ENCODE measurements at regions not wholly inside any gene's neighbourhood (a gene's known extent, or its start where the extent isn't known, plus 50 kb on each side); places are given as distances from the start of the nearest gene placed in this dataset.
A peak's percentile ranks its signal among the peaks of the same experiment; 100 is the strongest.

DNA sequence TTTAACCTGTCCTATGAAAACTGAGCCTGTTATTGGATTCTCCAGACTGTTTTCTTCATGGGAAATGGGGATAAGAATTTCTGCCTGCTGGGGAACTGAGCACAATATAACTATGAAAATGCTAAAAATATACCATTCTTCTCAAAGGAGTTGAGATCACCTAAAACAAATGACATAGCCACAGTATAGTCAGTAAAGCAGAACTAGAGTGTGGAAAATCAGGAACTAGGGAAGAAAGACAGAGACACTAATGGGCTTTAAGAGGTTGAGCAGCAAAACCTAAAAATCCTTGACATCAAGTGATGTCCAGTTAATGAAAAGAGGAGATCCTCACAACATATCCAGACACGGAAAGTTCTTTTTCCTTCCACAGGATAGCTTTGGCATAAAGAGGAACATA, 215.7 kb upstream of the CST7 start:
- H3K27ac Mint-ChIP-seq: no peak overlapping the region
- no peaks in the 10 kb centered on the region for H3K36me3 Mint-ChIP-seq (ENCODE audit: low read depth)
- no peaks in the 10 kb centered on the region for H3K27me3 Mint-ChIP-seq (ENCODE audit: low read depth)
- H3K9me3 Mint-ChIP-seq: no peaks in the 10 kb centered on the region
- no peaks in the 10 kb centered on the region for H3K4me1 Mint-ChIP-seq (ENCODE audit: low read depth)
- no peak overlapping the region for H3K4me3 Mint-ChIP-seq
- DNase-seq (ENCODE audit: low spot score): no peak

DNA sequence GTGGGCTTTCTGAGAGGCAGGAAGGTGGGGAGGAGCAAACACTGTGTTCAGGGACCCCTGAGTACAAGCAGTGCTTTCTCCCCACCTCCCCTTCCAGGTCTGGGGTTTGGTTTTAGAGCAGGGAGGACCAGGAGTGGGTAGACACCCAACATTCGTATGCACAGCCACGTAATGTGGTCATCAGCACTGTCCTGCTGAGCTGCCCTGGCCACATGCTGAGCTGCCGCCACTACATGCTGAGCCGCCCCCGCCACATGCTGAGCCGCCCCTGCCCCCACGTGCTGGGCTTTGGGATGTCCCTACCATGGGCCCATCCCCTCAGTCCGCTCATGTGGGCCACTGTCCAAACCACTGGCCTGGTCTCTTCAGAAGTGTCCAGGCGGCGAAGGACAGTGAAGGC, 214.9 kb upstream of the CST7 start:
- Mint-ChIP-seq H3K36me3 (ENCODE audit: low read depth) (no peaks in the 10 kb centered on the region), H3K9me3 (no peaks in the 10 kb centered on the region), H3K4me3 (no peak overlapping the region), H3K27ac (no peak overlapping the region), H3K4me1 (ENCODE audit: low read depth) (peaks cover 2% of the 10 kb centered on the region), H3K27me3 (ENCODE audit: low read depth) (no peaks in the 10 kb centered on the region)
- DNase-seq (ENCODE audit: low spot score): peak; percentile 2

DNA sequence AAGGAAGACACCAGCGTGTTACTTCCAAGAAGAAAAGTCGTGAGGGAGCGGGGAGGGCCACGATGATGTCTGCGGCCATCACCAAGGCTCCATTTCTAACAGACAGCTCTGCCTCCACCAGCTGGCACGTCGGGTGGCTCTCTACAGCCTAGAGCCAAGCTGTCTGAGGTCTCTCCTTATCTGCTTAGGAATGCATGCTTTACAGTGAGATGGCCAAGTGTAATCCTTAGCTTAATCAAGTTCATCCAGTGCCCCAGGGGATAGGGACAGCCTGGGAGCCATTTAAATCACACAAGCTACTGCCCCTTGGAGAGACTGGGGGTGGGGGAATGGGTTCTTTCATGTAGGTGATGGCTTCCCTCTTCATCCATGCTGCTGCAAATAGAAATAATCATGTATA, 213.8 kb upstream of the CST7 start:
- Mint-ChIP-seq H3K9me3 (no peaks in the 10 kb centered on the region), H3K27me3 (ENCODE audit: low read depth) (no peaks in the 10 kb centered on the region), H3K27ac (no peak overlapping the region), H3K36me3 (ENCODE audit: low read depth) (no peaks in the 10 kb centered on the region), H3K4me3 (no peak overlapping the region), H3K4me1 (ENCODE audit: low read depth) (peaks cover 8% of the 10 kb centered on the region)
- DNase-seq (ENCODE audit: low spot score): no peak

DNA sequence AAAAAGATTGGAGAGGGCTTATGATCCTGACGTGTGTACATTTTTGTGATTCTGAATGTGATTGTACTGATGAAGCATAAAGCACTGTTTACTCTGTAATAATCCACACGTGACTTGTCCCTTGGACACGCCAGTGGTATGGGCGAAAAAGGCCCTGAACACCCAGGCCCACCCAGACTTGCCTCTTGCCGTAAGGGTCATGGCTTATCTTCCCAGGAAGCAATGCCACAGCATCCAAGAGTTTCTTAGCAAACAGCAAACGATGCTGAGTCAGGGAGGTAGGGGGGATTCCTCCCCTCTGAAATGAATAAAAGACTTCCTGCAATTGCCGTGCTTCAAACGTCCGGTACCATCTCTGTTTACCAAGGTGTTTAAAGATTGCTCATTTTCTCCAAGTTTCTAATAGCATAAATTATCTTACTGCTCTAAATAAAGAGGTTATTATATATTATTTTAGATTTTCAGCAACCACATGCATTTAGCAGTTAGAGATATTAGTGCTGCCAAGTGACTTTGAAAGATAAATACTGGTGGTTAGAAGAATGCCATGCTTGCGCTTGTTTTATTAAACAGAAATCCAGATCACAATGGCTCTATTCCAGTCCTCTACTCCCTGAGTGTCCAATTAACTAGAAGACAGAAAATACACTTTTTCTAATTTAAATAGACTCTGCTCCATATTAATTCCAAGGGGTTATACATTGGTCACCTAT, 212.8 kb upstream of the CST7 start:
- no peaks in the 10 kb centered on the region for H3K9me3 Mint-ChIP-seq
- H3K36me3 Mint-ChIP-seq (ENCODE audit: low read depth): no peaks in the 10 kb centered on the region
- peaks cover 11% of the 10 kb centered on the region for H3K4me1 Mint-ChIP-seq (ENCODE audit: low read depth)
- no peak for DNase-seq (ENCODE audit: low spot score)
- no peaks in the 10 kb centered on the region for H3K27me3 Mint-ChIP-seq (ENCODE audit: low read depth)
- no peak overlapping the region for H3K27ac Mint-ChIP-seq
- H3K4me3 Mint-ChIP-seq: no peak overlapping the region

DNA sequence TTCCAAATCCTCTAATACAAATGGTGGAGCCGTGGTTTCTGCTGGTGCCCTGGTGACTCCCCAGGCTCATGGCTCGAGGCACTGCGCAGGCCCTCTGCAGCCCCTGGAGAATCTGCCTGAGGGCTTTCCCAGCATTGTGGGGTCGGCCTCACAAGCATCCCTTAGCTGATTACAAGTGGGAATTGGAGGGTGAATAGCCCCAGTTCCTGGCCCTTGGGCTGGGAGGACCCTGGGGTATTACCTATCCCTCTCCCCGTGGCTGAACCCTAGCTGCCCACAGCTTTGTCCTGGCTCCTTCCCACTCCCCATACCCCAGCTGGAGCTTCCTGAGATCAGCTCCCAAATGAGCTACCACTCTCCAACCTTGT, 212.2 kb upstream of the CST7 start:
- H3K27ac Mint-ChIP-seq: no peak overlapping the region
- no peaks in the 10 kb centered on the region for H3K27me3 Mint-ChIP-seq (ENCODE audit: low read depth)
- H3K36me3 Mint-ChIP-seq (ENCODE audit: low read depth): no peaks in the 10 kb centered on the region
- no peaks in the 10 kb centered on the region for H3K9me3 Mint-ChIP-seq
- no peak overlapping the region for H3K4me3 Mint-ChIP-seq
- DNase-seq (ENCODE audit: low spot score): peak; percentile 2
- peaks cover 11% of the 10 kb centered on the region for H3K4me1 Mint-ChIP-seq (ENCODE audit: low read depth)

DNA sequence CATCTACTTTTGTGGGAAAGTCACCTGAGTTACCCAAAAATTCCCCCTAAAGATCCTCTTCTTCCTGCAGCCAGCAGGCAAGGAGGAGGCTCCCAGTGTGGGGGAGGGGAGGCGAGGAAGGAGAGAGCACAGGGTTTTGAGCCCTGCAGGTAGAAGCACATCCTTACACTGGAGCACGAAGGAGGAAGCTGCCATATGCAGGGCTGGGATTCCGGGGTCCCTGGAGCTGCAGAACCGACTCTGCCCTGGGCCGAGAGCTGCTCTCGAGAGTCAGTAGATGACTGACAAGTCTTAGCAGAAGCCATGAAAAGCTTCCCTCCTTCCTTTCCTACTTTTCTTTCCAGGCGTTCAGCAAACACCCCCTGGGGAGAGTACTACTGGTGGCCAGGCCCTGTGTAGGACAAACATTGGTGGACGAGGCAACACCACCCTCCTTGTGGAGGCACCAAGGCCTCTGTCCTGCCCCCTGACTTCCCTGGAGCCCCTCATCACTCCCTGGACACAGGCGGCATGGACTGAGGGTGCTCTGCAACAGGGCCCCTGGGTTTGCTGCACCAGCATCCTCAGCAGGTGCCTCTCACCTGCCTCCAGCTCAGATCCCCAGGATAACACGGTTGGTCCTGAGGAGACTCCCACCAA, 211.7 kb upstream of the CST7 start:
- Mint-ChIP-seq H3K27ac (no peak overlapping the region), H3K4me1 (ENCODE audit: low read depth) (peaks cover 11% of the 10 kb centered on the region), H3K27me3 (ENCODE audit: low read depth) (no peaks in the 10 kb centered on the region), H3K9me3 (no peaks in the 10 kb centered on the region), H3K4me3 (no peak overlapping the region), H3K36me3 (ENCODE audit: low read depth) (no peaks in the 10 kb centered on the region)
- no peak for DNase-seq (ENCODE audit: low spot score)

DNA sequence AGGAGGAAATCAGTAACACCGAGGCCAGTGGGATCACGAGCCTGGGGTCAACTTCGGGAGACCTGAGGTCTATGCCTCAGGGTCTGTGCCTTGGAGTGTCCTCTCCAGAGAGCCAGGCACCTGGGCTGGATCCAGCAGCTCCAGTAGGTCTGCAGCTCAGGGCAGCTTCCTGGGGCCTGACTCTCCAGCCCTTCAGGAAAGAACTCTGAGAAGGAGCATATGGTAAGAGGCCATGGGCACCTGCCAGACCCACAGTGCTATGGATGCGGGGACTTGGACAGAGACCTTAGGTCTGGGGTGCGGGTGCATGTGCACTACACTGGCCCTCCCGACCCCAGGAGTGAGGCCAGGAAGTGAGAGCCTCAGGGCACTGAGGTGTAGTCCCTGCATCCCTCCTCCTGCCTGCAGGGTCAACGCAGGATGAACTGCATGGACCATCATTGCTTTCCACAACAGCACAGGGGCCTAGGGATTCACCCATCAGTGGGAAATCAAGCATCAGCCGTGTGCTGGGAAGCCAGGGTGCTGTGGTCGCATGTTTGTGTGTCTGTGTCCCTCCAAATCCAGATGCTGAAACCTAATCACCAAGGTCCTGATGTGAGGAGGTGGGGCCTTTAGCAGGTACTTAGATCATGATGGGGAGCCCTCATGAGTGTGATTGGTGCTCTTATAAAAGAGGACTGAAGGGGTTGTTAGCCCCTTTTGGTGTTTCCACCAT, 210.9 kb upstream of the CST7 start:
- no peak overlapping the region for H3K27ac Mint-ChIP-seq

DNA sequence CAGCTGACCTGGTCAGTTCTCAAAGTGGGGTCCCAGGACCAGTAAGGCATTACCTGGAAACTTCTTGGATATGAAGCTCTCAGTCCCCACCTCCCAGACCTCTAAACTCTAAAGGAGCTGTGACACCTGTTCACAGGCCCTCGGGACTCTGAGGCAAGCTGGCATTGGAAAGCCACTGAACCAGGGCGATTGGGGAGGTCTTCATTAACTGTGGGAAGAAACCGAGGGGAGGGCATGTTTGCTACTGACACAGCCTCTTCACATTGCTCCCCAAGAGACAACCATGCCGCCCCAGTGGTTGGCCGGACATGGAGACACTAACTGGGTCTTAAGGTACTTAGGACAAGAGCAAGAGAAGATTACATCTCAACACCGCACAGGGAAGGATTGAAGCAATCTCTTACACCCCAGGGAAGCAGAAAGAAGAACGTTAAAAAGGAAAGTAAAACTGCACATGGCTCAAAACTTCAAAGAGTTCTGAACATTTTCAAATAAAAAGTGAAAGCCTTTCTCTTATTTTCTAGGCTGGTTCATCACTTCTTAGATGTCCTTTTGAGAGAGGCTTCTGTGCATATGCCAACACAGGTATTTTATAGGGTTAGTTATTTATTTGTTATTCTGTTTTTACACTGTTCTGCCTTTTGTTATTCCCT, 210.0 kb upstream of the CST7 start:
- Mint-ChIP-seq H3K9me3 (no peaks in the 10 kb centered on the region), H3K27me3 (ENCODE audit: low read depth) (no peaks in the 10 kb centered on the region), H3K27ac (peak overlapping the region; percentile 67), H3K4me1 (ENCODE audit: low read depth) (peaks cover 11% of the 10 kb centered on the region), H3K4me3 (peak overlapping the region; percentile 73), H3K36me3 (ENCODE audit: low read depth) (no peaks in the 10 kb centered on the region)
- DNase-seq (ENCODE audit: low spot score): no peak

More for the DNA sequence above, 210.9 kb upstream of the CST7 start:
- Mint-ChIP-seq H3K27me3 (ENCODE audit: low read depth) (no peaks in the 10 kb centered on the region), H3K4me1 (ENCODE audit: low read depth) (peaks cover 11% of the 10 kb centered on the region), H3K4me3 (no peak overlapping the region), H3K9me3 (no peaks in the 10 kb centered on the region), H3K36me3 (ENCODE audit: low read depth) (no peaks in the 10 kb centered on the region)
- DNase-seq (ENCODE audit: low spot score): no peak

DNA sequence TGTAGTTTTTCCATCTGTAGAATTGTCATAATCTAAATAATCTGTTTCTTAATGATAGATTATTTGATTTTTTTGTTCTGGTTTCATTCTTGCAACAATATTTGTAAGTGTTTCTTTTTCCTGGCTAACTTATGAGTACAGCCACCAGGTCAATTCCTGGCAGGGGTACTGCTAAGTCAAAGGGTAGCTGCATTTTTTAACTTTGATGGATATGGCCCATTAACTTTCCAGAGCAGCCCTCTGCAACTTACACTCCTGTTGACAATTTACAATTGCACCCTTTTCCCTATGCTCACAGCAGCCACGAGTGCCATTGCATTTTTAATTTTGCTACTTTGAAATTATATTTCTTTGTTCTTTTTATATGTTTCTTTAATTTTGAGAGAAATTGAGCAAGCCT, 209.3 kb upstream of the CST7 start:
- Mint-ChIP-seq H3K9me3 (no peaks in the 10 kb centered on the region), H3K27ac (no peak overlapping the region), H3K4me3 (peak overlapping the region; percentile 73), H3K4me1 (ENCODE audit: low read depth) (peaks cover 11% of the 10 kb centered on the region), H3K36me3 (ENCODE audit: low read depth) (no peaks in the 10 kb centered on the region), H3K27me3 (ENCODE audit: low read depth) (no peaks in the 10 kb centered on the region)
- DNase-seq (ENCODE audit: low spot score): no peak

DNA sequence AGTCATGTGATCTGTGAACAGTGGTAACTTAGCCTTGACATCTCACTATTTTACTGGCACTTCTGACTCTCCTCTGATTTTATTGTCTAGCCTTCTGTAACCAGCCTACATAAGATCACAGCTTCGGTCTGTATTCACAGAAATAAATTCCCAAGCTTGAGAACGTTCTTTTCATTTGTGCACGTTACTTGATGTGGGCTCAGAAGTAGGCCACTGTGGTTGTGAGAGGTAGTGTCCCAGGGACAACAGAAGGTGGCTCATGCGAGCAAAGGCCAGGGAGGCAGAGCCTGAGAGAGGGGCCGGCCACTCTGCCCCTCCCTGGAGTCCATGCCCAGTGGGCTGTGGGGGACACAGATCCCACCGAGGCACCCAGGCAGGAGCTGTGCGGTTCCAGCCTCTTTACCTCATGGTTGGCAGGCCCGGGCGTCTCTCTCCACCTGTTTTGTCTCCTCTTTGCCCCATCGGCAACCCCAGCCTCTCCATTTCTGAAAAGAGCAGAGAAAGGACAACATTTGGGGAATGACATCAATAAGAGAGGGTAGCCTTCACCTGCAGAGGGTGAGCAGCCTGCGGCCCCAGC, 207.5 kb upstream of the CST7 start:
- Mint-ChIP-seq H3K9me3 (no peaks in the 10 kb centered on the region), H3K27ac (no peak overlapping the region), H3K27me3 (ENCODE audit: low read depth) (no peaks in the 10 kb centered on the region), H3K4me1 (ENCODE audit: low read depth) (peaks cover 11% of the 10 kb centered on the region), H3K4me3 (no peak overlapping the region), H3K36me3 (ENCODE audit: low read depth) (no peaks in the 10 kb centered on the region)
- no peak for DNase-seq (ENCODE audit: low spot score)

DNA sequence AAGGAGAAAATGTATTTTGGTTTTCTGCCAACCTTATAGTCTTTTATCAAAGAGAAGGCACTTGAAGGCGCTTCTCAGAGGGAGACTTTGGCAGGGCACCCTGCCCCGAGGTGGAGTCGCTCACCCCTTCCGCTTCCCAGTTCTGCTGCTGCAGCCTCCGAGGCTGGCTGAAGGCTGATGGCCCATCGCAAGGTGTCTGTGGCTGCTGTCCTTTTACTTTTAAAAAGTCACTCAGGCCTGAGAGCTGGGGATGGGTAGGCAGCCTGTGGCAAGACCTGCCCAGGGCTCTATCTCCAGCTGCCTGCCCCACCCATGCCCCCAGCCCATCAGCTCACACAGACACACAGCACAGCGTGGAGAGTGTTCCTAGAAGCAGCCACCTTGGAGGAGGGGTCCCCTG, 206.6 kb upstream of the CST7 start:
- no peak for DNase-seq (ENCODE audit: low spot score)
- Mint-ChIP-seq H3K4me1 (ENCODE audit: low read depth) (peaks cover 12% of the 10 kb centered on the region), H3K27me3 (ENCODE audit: low read depth) (no peaks in the 10 kb centered on the region), H3K4me3 (no peak overlapping the region), H3K9me3 (no peaks in the 10 kb centered on the region), H3K27ac (no peak overlapping the region), H3K36me3 (ENCODE audit: low read depth) (no peaks in the 10 kb centered on the region)

DNA sequence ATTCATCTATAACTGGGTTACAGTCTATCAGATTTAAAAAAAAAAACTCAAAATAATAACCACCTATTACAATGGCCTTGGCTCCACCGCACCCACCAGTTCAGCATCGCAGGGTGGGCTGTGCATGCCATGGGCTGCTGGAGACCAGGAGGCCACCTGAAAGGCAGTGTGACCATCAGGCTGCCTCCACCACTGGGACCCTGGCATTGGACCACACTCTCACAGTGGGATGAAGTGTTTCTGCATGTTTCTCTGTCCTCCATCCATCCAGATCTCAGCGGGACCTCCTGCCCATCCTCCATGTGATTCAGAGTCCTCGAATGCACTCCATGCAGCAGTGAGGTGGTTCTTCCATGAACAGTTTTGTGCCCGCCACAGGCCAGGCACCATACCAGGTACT, 206.1 kb upstream of the CST7 start:
- no peaks in the 10 kb centered on the region for H3K27me3 Mint-ChIP-seq (ENCODE audit: low read depth)
- DNase-seq (ENCODE audit: low spot score): no peak
- no peak overlapping the region for H3K27ac Mint-ChIP-seq
- no peaks in the 10 kb centered on the region for H3K36me3 Mint-ChIP-seq (ENCODE audit: low read depth)
- H3K9me3 Mint-ChIP-seq: no peaks in the 10 kb centered on the region
- H3K4me3 Mint-ChIP-seq: no peak overlapping the region
- H3K4me1 Mint-ChIP-seq (ENCODE audit: low read depth): peaks cover 16% of the 10 kb centered on the region

DNA sequence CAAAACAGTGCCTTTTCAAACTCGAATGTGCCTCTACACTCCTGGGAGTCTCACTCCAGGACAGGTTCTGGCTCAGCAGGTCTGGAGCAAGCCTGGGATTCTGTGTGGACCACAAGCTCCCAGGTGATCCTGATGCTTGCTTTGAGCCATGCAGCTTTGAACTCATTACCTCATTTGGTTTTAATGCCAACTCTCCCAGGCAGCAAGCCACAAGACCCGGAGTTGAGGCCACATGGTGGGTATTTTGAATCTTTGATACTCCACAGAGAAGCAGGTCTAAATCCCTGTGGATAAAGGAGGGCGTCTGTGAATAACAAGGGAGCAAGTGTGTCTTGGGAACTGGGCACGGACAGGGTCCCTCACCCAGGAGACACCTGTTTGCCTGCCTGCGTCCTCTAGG, 205.4 kb upstream of the CST7 start:
- Mint-ChIP-seq H3K36me3 (ENCODE audit: low read depth) (no peaks in the 10 kb centered on the region), H3K27me3 (ENCODE audit: low read depth) (no peaks in the 10 kb centered on the region), H3K4me3 (no peak overlapping the region), H3K4me1 (ENCODE audit: low read depth) (peaks cover 16% of the 10 kb centered on the region), H3K9me3 (no peaks in the 10 kb centered on the region), H3K27ac (no peak overlapping the region)
- DNase-seq (ENCODE audit: low spot score): no peak

DNA sequence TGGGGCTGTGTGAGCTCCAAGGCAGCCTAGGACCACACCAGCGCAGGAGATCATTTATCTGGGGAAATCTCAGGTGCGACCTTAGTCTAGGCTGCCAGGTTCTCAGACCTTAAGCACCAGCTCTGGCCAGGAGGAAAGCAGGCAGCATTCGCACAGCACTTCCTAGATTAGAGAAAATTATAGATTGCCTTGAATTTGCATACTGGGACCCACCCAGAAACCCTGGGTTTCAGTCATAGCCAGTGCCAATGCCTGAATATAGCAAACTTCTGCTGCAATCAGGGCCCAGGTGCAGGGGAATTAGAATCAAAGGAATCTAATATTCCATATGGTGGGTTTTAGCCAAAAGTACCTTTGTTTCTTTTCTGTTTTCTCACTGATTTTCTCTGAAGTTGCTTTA, 204.3 kb upstream of the CST7 start:
- Mint-ChIP-seq H3K27ac (no peak overlapping the region), H3K4me1 (ENCODE audit: low read depth) (peaks cover 9% of the 10 kb centered on the region), H3K4me3 (no peak overlapping the region), H3K36me3 (ENCODE audit: low read depth) (no peaks in the 10 kb centered on the region), H3K9me3 (no peaks in the 10 kb centered on the region), H3K27me3 (ENCODE audit: low read depth) (no peaks in the 10 kb centered on the region)
- no peak for DNase-seq (ENCODE audit: low spot score)
